Trophoblast cell (in vitro differentiated cells and primary cell): ENCODE measurements at regions not wholly inside any gene's neighbourhood (a gene's known extent, or its start where the extent isn't known, plus 50 kb on each side); places are given as distances from the start of the nearest gene placed in this dataset.

Experiments
- DNase-seq, 2 donors: peaks; one replicate each; pipeline ENCODE4 v3.0.0-alpha.2; 2016
- H2AFZ ChIP-seq: 2 replicates; pipeline ENCODE4 v1.6.1; 2013; ENCODE audit warnings: low read length, moderate library complexity, mild to moderate bottlenecking; ENCODE audit not compliant: insufficient read depth, poor library complexity
- H2AK5ac ChIP-seq: 2 replicates; pipeline ENCODE4 v1.6.1; 2013; ENCODE audit warnings: mild to moderate bottlenecking, low read length
- H2BK120ac ChIP-seq: 2 replicates; pipeline ENCODE4 v1.6.1; 2013; ENCODE audit warnings: low read length, mild to moderate bottlenecking, moderate library complexity; ENCODE audit not compliant: insufficient read depth, poor library complexity
- H2BK12ac ChIP-seq: 2 replicates; pipeline ENCODE4 v1.6.1; 2013; ENCODE audit warnings: mild to moderate bottlenecking, low read length, moderate library complexity
- H2BK5ac ChIP-seq: 2 replicates; pipeline ENCODE4 v1.6.1; 2013; ENCODE audit warnings: low read length, low read depth, moderate library complexity, mild to moderate bottlenecking; ENCODE audit not compliant: poor library complexity
- H3K14ac ChIP-seq: 2 replicates; pipeline ENCODE4 v1.6.1; 2013; ENCODE audit warnings: mild to moderate bottlenecking, low read length
- H3K18ac ChIP-seq: 2 replicates; pipeline ENCODE4 v1.6.1; 2013; ENCODE audit warnings: mild to moderate bottlenecking, low read length
- H3K23ac ChIP-seq: 2 replicates; pipeline ENCODE4 v1.6.1; 2013; ENCODE audit warnings: low read length
- H3K27ac ChIP-seq: 2 replicates; pipeline ENCODE4 v1.5.1; 2013; ENCODE audit warnings: low read depth, mild to moderate bottlenecking, inconsistent platforms, low read length, moderate library complexity
- H3K27me3 ChIP-seq: 2 replicates; pipeline ENCODE4 v1.6.1; 2013; ENCODE audit warnings: inconsistent platforms, mild to moderate bottlenecking, low read length, moderate library complexity; ENCODE audit not compliant: insufficient read depth
- H3K36me3 ChIP-seq, 2 experiments: 1 replicate in 1 of 2; 2 replicates in 1 of 2; pipeline ENCODE4 v1.6.1; 2013; ENCODE audit warnings: low read length in 2 of 2, mild to moderate bottlenecking in 2 of 2, moderate library complexity in 1 of 2; ENCODE audit not compliant: insufficient read depth in 2 of 2, control insufficient read depth in 1 of 2
- H3K4ac ChIP-seq: 2 replicates; pipeline ENCODE4 v1.6.1; 2013; ENCODE audit warnings: low read depth, mild to moderate bottlenecking, low read length, moderate library complexity
- H3K4me1 ChIP-seq, 2 experiments: 1 replicate in 1 of 2; 2 replicates in 1 of 2; pipeline ENCODE4 v1.6.1; 2013; ENCODE audit warnings: low read length in 2 of 2, mild to moderate bottlenecking in 2 of 2, moderate library complexity in 1 of 2; ENCODE audit not compliant: insufficient read depth in 2 of 2, control insufficient read depth in 1 of 2
- H3K4me2 ChIP-seq: 2 replicates; pipeline ENCODE4 v1.6.1; 2013; ENCODE audit warnings: inconsistent platforms, mild to moderate bottlenecking, low read length, moderate library complexity
- H3K4me3 ChIP-seq: 2 replicates; pipeline ENCODE4 v1.5.1; 2013; ENCODE audit warnings: mild to moderate bottlenecking, low read depth, low read length, inconsistent platforms
- H3K79me1 ChIP-seq: one replicate; pipeline ENCODE4 v1.6.1; 2013; ENCODE audit warnings: low read length
- H3K79me2 ChIP-seq: 2 replicates; pipeline ENCODE4 v1.6.1; 2013; ENCODE audit warnings: low read length, mild to moderate bottlenecking; ENCODE audit not compliant: control insufficient read depth, insufficient read depth, poor library complexity
- H3K9ac ChIP-seq: 2 replicates; pipeline ENCODE4 v1.6.1; 2013; ENCODE audit warnings: mild to moderate bottlenecking, low read length
- H3K9me3 ChIP-seq: 2 replicates; pipeline ENCODE4 v1.6.1; 2013; ENCODE audit warnings: low read depth, mild to moderate bottlenecking, control low read depth, inconsistent platforms, low read length; ENCODE audit not compliant: insufficient read depth
- H4K12ac ChIP-seq: 2 replicates; pipeline ENCODE4 v1.6.1; 2013; ENCODE audit warnings: low read depth, mild to moderate bottlenecking, low read length, moderate library complexity
- H4K8ac ChIP-seq: 2 replicates; pipeline ENCODE4 v1.6.1; 2013; ENCODE audit warnings: low read depth, mild to moderate bottlenecking, low read length, moderate library complexity
- H4K91ac ChIP-seq: one replicate; pipeline ENCODE4 v1.6.1; 2013; ENCODE audit warnings: low read depth, mild to moderate bottlenecking, low read length, moderate library complexity
- WGBS: extraction: QIAGEN DNeasy Blood & Tissue Kit; methylation state at CpG from one replicate; pipeline ENCODE4 v1.1.7; 2013; ENCODE audit warnings: missing lambda C conversion rate; ENCODE audit not compliant: insufficient read length, insufficient coverage; ENCODE audit errors: extremely low coverage; 5-methylcytosine and 5-hydroxymethylcytosine counted together

DNA sequence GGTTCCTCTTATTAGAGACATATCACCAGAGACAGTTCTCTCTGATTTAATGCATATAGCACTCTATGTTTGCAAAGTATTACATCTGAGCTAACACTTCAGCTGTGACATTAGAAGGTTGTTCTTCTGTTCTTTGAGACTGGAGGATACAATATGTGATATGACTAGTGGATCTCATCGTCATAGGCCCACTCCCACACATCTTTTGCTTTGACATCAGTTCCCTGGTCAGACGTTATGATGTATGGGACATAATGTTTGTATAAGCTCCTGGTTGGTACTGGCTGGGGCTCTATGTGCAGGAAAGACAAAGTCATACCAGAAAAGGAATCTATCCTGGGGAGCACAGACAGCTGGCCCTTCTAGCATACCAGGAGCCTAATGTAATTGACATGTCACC, 57.7 kb upstream of the MAML3 start:
- H3K9me3 ChIP-seq, result no peaks in the 10 kb centered on the region
- no peak overlapping the region for H3K4ac ChIP-seq
- H2BK5ac ChIP-seq, result no peak overlapping the region
- WGBS, result no CpG with 5 or more reads among the region's 2 CpGs
- H3K79me1 ChIP-seq, result no peaks in the 10 kb centered on the region
- no peak overlapping the region for H3K18ac ChIP-seq
- no peak overlapping the region for H2AFZ ChIP-seq
- DNase-seq, result no peak
- H3K27me3 ChIP-seq, result no peaks in the 10 kb centered on the region
- H3K27ac ChIP-seq, result no peak overlapping the region
- no peaks in the 10 kb centered on the region for H3K79me2 ChIP-seq
- H3K36me3 ChIP-seq, result no peaks in the 10 kb centered on the region
- H3K4me3 ChIP-seq, result no peak overlapping the region
- H3K4me1 ChIP-seq, result peaks cover 11 to 22% of the 10 kb centered on the region in 2 experiments
- no peak overlapping the region for H3K14ac ChIP-seq
- no peak overlapping the region for H4K8ac ChIP-seq
- no peak overlapping the region for H2BK120ac ChIP-seq
- peak overlapping the region; percentile 53 for H3K9ac ChIP-seq
- H2BK12ac ChIP-seq, result peak overlapping the region; percentile 12
- H4K91ac ChIP-seq, result no peak overlapping the region
- no peak overlapping the region for H3K4me2 ChIP-seq
- no peak overlapping the region for H2AK5ac ChIP-seq
- H3K23ac ChIP-seq, result no peak overlapping the region
- H4K12ac ChIP-seq, result no peak overlapping the region

DNA sequence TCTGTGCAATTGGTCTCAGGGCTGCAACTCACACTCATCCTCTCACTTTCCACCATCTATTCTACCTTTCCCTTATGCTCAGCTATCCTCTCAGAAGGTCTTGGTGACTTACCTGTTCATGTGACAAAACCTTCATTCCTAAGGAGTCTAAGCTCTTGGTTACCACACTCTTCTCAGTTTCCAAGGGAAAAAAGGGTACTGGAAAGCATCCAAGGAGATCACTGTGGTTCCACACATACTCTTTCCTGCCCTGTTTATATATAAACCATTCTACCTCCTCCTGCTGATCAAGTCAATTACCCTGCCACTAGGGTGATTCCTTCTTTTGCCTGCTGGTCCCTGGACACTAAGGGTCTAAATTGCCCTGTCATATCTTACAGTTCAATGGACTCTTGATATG, 57.2 kb upstream of the MAML3 start:
- Histone ChIP-seq H2BK5ac (no peak overlapping the region), H2AFZ (no peak overlapping the region), H2BK12ac (no peak overlapping the region), H3K79me1 (no peaks in the 10 kb centered on the region), H3K27ac (no peak overlapping the region), H2AK5ac (no peak overlapping the region), H3K14ac (no peak overlapping the region), H3K9me3 (no peaks in the 10 kb centered on the region), H3K4ac (no peak overlapping the region), H3K4me2 (no peak overlapping the region), H3K36me3 (no peaks in the 10 kb centered on the region), H3K4me1 (peaks cover 11 to 22% of the 10 kb centered on the region in 2 experiments), H2BK120ac (no peak overlapping the region), H4K12ac (no peak overlapping the region), H3K4me3 (no peak overlapping the region), H3K9ac (no peak overlapping the region), H3K27me3 (no peaks in the 10 kb centered on the region), H4K8ac (no peak overlapping the region), H3K23ac (no peak overlapping the region), H3K79me2 (no peaks in the 10 kb centered on the region), H4K91ac (no peak overlapping the region), H3K18ac (no peak overlapping the region)
- no peak for DNase-seq

DNA sequence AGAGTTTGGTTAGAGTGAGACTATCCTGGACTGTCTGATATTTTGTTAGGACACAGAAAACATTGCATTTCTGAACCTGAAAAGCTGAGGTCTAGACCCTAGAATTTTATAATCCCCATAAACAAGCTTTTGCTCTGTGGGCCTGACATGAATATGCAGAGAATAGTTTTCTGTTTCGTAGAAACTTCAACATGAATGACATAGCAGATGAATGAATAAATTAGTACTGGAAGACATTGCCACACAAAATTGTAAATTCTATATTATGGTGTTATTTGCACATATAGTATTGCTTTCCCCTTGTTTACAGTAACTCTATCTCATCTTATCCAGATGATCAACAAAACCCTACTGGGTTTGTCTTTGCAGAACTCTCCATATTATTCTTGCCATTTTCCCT, 54.9 kb upstream of the MAML3 start:
- H2AFZ ChIP-seq, result no peak overlapping the region
- H3K4me2 ChIP-seq, result no peak overlapping the region
- H3K79me2 ChIP-seq, result no peaks in the 10 kb centered on the region
- H3K18ac ChIP-seq, result no peak overlapping the region
- no peak overlapping the region for H3K9ac ChIP-seq
- no peak overlapping the region for H2AK5ac ChIP-seq
- no peak overlapping the region for H2BK120ac ChIP-seq
- no peaks in the 10 kb centered on the region for H3K79me1 ChIP-seq
- no peaks in the 10 kb centered on the region for H3K9me3 ChIP-seq
- no peak overlapping the region for H3K14ac ChIP-seq
- no peak for DNase-seq
- H3K36me3 ChIP-seq, result no peaks in the 10 kb centered on the region
- H3K4me1 ChIP-seq, result peaks cover 11 to 22% of the 10 kb centered on the region in 2 experiments
- no peak overlapping the region for H3K27ac ChIP-seq
- no peak overlapping the region for H4K8ac ChIP-seq
- H2BK5ac ChIP-seq, result no peak overlapping the region
- H2BK12ac ChIP-seq, result no peak overlapping the region
- no CpG with 5 or more reads among the region's 1 CpG for WGBS
- no peak overlapping the region for H4K12ac ChIP-seq
- no peaks in the 10 kb centered on the region for H3K27me3 ChIP-seq
- no peak overlapping the region for H4K91ac ChIP-seq
- no peak overlapping the region for H3K4ac ChIP-seq
- H3K23ac ChIP-seq, result no peak overlapping the region
- no peak overlapping the region for H3K4me3 ChIP-seq
